HG02623 (cell line): ENCODE measurements at regions not wholly inside any gene's neighbourhood (a gene's known extent, or its start where the extent isn't known, plus 50 kb on each side); places are given as distances from the start of the nearest gene placed in this dataset.

ENCODE experiments used
- ATAC-seq: cut with Tn5 transposase; IDR thresholded peaks from one replicate; pipeline ENCODE4 v1.9.1; 2021; ENCODE audit warnings: moderate library complexity; ENCODE audit not compliant: unreplicated experiment

DNA sequence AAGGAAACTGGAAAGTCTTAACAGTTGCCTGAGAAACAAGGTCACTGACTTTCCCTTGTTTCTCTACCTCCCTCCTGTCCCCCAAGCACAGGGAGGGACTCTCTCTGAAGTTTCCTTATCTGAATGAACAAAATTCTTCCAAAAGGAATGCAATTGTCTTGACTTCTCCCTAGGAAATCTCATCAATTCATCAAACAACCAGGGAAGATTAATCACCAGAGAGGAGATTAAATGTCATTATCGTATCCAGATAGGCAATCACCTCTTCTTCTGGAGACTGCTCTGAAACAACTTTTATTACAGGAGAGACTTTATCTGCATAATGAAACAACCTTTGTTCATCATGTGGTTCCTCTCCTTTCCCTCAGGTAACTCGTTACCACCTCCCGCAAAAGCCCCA lies 431.4 kb downstream of the SLC16A7 start:
- ATAC-seq: no peak

DNA sequence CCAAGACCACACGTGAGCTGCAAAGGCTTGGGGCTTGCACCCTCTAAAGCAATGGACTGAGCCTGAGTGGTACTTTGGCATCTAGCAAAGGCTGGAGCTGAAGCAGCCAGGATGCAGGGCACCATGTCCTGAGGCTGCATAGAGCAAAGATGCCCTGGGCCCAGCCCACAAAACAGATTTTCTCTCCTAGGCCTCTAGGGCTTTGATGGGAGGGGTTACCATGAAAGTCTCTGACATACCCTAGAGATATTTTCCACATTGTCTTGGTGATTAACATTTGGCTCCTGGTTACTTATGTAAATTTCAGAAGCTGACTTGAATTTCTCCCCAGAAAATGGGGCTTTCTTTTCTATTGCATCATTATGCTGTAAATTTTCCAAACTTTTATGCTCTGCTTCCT lies 438.3 kb downstream of the SLC16A7 start:
- no peak for ATAC-seq

DNA sequence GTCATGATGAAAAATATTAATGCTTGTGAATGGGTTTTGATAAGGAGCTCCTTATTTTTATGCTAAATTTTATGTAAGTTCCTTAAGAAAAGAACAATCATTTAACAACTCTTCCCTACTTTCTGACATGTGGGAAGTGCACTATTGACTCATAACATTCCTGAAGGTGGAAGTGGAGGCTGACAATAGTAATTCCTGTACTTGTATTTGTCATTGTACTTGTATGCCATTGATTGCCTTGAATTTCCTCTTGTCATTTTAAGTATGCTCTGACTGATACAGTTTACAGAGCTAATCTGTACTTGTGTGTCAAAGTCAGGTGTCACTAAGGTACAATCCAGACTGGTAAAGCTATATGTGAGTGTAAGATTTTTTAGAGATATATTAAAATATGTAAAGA lies 440.0 kb downstream of the SLC16A7 start:
- no peak for ATAC-seq

DNA sequence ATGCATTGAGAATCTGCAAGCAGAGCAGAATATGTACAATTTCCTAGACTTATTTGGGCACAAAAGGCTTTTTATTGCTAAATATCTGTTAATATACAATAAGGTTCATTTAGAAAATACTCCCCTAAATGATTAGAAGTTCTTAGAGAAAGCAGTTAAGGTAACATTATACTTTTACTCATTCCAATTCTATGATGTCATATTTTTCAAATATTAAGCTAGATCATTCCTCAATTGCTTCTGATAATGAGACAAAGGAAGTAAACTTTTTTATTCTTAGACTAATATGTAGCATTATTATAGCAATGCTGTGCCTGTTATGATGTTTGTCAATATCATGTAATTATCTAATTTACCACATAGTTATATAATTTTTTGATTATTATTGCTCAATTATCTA lies 447.0 kb downstream of the SLC16A7 start:
- no peak for ATAC-seq

DNA sequence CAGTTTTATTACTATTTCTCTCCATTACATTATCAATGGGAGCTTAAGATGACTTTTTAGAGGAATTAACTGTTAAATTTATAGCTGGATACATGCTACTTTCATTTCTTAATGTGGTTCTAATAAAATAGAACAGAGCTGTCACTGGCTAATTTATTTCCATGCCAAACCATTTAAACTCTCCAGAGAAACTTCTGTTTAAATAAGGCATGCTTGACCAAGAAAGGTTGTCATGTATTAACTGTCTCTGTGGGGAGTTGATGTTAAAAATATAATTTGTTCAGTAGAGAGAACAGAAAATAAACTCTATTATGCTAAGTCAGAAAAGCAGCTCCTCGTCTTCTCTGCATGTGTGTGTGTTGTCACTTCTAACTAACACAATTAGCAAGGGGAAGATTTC lies 447.4 kb downstream of the SLC16A7 start:
- no peak for ATAC-seq

DNA sequence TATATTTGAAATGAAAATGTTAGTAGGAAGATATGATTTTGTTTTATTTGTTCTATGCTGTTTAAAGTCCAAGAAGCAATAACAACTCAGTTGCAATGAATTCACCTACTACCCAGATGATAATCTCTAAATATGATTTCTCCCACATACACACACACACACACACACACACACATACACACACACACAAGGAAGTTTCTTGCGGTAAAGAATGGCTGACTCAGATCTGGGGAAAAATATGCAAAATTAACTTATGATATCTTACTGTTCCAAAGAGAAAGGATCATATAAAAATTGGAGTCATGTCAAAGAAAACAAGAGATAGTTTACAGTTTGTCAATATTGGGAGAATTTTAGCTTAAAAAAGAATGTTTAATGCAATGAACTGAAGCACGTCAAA lies 456.7 kb downstream of the SLC16A7 start:
- ATAC-seq: no peak

DNA sequence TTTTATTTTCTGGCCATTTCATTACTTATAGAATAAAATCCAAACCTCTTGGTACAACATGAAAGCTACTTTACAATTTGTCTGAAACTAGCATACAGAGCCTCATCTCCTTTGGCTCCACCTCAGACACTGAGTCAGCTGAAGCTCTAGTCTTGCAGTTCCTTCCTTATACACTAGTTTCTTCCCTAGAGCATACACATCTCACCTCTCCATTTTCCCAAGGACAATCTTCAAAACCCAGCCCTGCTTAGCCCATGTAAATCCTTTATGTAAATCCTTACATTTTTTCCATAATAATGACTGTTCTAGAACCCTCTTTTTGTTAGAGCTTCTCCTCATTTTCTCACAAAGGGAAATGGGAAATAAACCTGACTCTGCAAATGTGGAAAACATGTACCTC lies 463.4 kb downstream of the SLC16A7 start:
- ATAC-seq: no peak

DNA sequence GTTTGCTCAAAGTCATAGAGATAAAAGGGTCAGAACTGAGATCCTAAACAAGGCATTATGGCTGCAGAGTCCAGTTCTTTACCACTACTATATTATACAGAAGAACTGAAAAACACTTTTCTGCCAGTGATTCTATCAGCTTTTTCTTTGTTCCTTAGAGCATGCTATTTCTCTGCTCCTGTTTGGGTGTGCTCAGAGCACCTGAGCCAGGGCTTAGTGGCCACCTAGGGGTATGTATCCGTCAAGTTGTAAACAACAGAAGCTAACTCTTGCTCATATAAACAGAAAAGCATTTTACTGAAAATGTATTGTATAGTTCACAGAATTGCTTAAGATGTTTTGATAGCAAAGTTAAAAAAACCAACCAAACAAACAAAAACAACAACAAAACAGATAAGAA lies 470.8 kb downstream of the SLC16A7 start:
- no peak for ATAC-seq

DNA sequence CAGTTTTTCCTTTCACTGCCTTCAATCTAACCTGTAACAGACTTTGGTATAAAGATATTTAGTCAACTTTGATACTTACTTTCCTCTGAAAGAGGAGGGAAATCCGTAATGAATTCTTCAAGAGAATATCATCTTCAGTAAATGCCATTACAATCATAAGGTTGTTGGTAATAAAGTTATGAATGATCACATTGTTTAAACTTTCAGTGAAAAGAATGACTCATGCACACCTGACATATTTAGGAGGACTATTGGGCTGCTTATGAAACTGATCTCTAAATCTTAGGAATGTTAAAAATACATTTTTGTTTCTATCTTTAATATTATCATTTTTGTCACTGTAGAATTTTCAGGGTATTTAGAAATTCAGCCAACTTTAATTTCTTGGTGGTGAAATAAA lies 474.7 kb downstream of the SLC16A7 start:
- no peak for ATAC-seq

DNA sequence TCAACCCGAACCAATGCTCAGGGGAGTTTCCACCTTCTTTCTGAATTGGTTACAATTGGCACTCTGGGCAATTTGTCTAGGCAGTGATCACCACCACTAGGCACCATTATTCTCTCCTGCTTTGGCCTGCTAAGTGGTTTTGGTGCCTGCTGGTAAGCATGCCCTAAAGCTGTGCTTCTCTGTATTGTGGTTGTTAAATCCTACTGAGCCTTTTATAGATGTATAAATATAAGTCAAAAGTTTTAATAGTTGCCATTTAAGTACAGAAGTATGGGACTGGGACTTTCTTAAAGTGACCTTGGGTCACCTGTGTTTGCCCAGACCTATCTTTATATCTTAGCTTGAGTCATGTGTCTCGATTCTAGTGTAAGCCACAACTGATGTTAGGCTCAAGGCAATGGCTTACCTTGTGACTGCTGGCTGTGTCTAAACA lies 475.9 kb downstream of the SLC16A7 start:
- no peak for ATAC-seq

DNA sequence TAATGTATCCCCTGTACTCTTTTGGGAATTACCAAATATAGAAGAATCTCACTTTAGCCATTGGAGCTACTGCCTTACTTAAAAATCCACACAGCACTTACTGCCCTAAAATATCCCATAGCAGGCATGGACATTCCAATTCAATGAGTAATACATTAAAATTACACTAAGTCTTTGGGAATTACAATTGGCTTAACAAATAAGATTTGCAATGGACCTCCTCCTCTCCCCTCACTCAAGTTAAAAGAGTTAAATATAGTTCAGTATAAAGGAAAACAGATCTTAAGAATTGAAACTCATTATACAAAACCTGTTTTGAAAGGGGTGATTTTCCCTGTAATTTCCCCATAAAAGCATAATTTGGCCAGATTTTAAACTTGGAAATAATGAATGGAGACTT lies 477.1 kb downstream of the SLC16A7 start:
- no peak for ATAC-seq

DNA sequence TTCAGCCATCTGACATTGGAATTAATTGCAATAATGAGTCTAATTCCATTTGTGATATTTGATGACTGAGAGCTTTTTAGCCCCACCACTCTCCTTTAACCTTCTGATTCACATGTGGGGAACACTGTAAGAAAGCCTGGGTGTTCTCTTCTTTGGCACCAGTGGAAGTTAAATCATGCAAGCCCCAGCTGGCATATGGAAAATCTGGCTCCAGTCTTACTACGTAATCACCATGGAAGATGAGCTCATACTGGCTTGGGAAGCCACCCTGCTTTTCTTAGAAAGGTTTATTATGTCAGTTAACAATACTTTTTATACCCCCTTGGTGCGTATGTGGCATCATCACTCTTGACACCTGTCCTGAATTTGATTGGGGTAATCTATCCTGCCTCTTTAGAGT lies 479.3 kb downstream of the SLC16A7 start:
- no peak for ATAC-seq

DNA sequence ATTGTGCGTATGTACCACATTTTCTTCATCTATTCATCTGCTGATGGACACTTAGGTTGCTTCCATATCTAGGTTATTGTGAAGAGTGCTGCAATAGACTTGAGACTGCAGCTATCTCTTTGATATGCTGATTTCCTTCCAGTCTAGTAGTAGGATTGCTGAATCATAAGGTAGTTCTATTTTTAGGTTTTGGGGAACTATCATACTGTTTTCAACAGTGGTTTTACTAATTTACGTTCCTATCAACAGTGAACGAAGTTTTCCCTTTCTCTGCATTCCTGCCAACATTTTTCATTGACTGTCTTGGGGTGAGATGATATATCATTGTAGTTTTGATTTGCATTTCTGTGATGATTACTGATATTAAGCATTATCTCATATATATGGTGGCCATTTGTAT lies 482.2 kb downstream of the SLC16A7 start:
- ATAC-seq: no peak

DNA sequence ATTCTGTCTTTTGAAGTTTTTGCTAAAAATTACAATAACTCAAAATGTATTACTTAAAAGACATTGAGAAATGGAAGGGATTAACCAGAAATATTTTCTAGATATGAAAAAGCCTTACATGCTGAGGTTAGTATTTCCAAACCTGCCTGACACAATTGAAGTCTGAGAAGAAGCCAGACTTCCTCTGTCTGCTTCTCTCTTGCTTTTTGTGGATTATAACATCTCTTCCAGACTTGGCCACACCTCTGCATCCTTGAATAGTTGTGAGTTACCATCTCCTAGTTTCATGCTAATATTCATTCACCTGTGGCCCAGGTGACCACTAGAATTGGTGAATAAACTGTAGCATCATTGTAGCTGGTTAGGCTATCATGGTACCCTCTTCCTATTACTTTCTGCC lies 497.6 kb downstream of the SLC16A7 start:
- no peak for ATAC-seq

DNA sequence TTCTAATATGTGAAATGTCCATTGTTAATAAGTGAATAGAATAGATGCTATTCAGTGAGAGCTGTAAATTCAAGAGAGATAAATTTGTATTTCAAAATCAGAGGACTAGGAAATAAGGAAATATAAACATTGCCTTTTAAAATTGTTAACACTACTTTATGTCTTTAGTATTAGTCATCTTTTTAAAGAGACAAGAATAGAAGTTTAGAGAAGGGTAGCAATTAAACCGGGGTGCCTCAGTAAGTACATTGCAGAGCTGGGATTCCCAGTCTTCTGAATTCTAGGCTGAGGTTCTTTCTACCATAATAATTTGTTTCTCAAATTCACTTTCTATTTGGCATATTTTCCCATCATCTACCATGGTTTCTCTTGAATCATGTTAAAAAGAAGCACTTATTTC lies 498.6 kb downstream of the SLC16A7 start:
- ATAC-seq: no peak

DNA sequence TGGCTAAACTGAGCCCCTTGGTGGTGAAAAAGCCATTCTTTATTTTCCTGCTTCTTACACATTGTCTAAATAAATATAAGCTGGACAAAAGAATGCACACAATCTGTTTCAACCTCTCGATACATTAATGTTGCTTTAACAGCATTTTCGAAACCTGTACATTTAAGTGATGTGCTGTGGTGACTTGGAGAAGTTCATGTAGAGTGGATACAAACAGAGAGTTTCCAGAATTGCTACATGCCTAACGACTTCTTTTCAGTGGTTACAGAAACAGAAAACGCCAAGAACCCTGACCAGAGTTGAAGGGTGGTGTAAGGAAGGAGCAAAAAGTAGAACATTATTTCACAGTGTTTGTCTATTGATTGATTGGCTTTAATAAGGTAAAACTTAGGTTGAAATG lies 500.9 kb downstream of the SLC16A7 start:
- ATAC-seq: no peak

DNA sequence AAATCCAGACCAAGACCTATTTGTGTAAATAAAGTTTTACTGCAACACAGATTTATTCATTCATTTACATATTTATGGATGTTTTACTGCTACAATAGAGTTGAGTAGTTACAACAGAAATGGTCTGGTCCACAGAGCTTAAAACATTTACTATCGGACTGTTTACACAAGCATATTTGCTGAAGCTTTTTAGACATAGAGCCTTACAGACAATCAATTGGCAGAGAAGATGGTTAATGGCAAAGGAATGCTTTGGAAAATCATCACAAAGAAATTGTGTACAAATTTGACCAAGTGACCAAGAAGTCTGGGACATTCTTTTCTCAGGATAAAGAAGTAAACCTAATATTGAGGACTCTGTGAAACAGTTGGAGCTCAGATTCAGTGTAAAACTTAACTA lies 504.3 kb downstream of the SLC16A7 start:
- no peak for ATAC-seq

DNA sequence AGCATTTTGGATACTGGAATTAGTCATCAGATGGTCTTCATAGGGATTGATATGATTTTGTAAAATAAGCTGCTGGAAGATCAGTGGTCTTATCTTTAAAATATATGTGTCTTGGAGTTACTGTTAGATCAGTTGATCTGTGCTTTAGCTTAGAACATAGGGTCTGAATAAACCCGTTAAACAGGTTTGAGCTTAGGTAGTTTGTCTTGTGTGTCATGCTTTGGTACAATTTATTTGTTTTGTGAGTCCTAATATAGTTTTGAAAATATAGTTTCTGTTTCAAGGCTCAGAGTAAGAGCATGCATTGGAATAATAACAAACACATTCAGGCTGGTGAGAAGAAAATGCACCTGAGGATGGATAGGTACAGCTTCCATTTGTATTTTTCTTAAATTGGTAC lies 505.0 kb downstream of the SLC16A7 start:
- ATAC-seq: no peak

DNA sequence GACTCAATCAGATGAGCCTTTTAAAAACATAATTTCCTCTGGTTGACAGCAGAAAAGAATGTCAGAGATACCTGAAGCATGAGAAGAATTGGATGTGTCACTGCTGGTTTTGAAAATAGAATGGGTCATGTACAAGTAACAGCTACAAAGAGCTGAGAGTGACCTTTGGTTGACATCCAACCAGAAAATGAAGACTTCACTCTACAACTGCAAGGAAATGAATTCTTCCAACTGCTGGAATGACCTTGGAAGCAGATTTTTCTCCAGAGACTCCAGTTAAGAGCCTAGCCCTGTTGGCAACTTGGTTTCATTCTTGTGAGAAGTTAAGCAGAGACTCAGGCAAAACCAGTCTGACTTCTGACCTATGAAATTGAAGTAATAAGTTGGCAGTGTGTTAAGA lies 505.9 kb downstream of the SLC16A7 start:
- no peak for ATAC-seq

DNA sequence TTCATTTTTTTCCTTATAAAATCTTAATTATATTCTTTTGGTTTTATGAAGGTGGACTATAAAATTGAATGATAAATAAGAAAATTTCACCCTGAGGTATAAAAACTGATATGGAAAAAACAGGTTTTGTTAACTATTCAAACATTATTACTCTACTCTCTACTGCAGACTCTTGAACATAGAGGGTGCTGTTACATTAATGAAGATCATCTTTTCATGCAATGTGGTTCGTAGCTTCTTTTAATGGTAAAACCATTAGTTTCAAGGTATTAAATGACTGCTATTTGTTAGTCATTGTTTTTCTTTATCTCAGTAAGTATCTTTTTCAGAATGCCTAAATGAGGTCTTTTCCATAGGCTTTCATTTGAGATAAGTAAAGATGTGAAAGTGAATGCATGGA lies 510.4 kb downstream of the SLC16A7 start:
- no peak for ATAC-seq

DNA sequence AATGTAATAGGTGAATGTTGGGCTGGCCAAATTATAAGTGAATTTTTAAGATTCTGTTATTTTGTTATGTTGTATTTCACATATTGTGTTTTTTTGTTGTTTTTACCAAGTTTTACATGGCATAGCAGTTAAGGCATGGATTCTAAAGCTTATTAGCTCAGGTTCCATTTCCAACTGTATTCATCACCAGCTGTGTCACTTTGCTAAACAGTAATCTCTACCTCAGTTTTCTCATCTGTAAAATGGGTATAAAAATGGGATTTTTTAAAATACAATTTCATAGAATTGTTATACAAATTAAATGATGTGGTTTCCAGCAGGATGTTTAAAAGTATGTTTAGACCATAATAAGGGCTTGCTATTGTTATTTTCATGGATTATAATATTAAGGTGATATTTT lies 512.2 kb downstream of the SLC16A7 start:
- ATAC-seq: no peak

DNA sequence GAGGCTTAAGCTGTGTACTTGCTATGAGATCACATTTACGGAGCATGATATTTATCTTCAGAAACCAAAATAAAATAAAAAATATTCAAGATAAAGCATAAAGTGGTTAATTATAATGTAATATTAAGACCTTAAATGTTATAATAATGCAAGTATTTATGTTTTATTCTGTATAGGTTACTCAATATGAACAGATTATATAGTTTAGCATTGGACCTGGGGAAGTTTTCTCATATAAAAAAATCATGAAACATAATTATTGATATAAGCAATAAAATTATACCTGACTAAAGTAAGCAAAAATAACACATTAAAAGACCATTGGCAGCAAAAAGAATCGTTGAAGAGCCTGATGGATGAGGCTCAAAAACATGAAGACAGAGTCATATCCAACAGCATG lies 516.2 kb downstream of the SLC16A7 start:
- ATAC-seq: no peak

DNA sequence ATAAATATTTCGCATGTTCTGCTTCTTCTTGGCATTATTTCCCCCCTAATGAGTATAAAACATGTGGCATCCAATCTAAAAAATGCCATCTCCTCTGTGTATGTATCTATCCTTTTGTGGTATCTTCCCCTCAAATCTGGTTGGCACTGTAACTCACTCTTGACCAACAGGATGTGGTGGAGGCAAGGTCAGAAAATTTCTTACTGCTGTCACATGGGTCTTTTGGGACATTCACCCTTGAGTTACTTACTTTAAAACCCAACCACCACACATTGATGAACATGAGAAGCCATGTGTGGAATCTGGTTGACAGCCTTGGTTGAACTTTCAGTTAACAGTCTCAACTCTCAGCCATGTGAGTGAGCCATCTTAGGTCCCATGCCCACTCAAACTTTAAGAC lies 516.9 kb downstream of the SLC16A7 start:
- no peak for ATAC-seq

DNA sequence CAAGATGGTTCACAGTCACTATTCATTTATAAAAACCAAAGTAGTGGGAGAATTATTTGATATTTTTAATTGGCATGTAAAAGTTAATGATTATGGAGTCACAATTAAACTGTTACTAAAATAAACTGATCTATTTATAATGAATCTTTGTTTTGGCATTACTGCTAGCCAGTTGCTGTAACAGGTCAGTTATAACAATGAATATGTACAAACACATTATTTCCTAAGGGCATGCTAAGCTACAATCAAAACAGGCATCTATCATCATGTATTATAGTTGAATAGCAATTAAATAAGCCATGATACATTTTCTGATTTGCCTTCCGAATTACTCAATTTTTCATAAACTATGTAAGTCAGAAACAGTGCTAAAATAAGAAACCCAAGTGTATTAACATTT lies 518.3 kb downstream of the SLC16A7 start:
- ATAC-seq: no peak
